AG09319 (cell line): ENCODE measurements at regions not wholly inside any gene's neighbourhood (a gene's known extent, or its start where the extent isn't known, plus 50 kb on each side); places are given as distances from the start of the nearest gene placed in this dataset.

Experiments used
- DNase-seq: peaks from one replicate; pipeline ENCODE4 v3.0.0-alpha.2; 2010; ENCODE audit warnings: low read depth; ENCODE audit errors: extremely low read depth
- TF ChIP-seq, protein P1 (sequence below): IDR thresholded peaks from 2 replicates; pipeline ENCODE4 v1.5.1; 2011; ENCODE audit warnings: low read depth, mild to moderate bottlenecking, inconsistent platforms, low read length, moderate library complexity

DNA sequence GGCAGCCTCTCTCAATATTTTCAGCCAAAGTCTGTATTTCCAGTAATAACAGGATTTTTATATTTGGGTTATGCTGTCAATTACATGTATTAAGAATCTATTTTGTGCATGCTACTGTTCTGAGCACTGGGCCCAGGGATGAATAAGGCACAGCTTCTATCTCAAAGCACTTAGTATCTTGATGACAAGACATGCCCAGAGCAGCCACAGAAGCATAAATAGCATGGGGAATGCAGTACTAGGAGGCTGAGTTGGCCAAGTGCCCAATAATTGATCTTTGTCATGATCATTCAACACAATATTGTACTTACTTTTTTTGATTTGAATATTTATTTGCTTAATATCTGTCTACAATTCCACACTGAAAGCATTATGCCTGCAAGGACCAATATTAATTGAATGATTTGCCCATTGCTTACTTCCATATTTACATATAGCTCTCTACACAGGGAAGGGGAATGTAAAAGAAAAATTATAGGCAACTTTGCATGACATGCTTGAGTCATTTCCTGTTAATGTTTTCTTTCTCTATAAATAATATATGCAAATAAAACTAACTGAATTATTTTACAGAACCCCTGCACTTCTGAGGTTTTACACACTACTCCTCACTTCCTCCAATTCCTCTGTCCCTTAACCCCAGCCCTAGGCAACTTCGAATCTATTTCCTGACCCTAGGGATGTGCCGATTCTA is 298.9 kb upstream of the BMP2 start:
- no peak for DNase-seq
- TF ChIP-seq, protein P1, sequence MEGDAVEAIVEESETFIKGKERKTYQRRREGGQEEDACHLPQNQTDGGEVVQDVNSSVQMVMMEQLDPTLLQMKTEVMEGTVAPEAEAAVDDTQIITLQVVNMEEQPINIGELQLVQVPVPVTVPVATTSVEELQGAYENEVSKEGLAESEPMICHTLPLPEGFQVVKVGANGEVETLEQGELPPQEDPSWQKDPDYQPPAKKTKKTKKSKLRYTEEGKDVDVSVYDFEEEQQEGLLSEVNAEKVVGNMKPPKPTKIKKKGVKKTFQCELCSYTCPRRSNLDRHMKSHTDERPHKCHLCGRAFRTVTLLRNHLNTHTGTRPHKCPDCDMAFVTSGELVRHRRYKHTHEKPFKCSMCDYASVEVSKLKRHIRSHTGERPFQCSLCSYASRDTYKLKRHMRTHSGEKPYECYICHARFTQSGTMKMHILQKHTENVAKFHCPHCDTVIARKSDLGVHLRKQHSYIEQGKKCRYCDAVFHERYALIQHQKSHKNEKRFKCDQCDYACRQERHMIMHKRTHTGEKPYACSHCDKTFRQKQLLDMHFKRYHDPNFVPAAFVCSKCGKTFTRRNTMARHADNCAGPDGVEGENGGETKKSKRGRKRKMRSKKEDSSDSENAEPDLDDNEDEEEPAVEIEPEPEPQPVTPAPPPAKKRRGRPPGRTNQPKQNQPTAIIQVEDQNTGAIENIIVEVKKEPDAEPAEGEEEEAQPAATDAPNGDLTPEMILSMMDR, result no peak

DNA sequence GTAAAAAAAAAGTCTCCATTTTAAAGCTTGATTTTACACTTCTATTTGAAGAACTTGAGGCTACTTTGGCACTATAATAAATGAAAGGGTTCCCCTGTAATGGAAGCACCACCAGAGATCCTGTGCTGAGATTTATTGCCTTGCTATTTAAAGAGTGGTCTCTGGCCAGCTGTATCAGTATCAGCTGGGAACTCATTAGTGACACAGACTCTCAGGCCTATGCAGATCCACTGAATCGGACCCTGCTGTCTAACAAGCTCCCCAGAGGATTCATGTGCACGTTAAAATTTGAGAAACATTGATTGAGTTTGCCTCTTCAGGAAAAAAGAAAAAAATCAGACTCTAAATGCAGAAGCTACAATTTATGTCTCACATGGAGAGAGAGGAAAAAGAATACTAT is 299.9 kb upstream of the BMP2 start:
- no peak for DNase-seq
- TF ChIP-seq, protein P1, result no peak

DNA sequence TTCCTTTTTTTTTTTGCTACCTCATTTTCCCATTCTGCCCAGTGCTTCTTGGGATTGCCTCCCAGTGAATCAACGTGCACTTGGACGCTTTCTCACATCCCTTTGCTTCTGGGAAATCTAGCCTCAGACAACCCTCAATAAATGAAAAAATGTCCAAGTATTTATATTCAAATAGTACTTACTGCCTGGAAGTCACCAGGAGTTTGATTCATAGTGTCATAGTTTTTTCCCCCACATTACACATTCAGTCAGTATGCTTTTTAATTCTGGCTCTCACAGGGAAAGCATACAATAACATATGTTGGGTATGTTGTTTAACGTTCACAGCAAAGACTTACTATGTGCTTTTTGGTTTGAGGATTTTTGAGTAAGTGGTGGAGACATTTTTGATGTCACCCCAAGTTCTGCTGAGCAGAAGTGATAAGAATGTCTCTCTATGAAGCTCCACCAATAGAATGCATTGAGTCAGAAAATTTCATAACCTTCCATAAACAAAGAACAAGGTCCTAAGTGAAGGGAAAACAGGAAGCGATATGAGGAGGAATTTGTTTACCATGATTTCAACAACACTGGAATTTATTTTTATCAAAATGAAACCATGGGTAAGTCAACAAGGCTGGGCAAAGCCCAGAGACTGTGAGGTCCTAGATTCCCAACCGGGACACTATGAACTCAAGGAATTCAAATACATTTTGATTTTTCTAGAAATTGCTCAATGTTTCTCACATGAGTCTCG is 301.2 kb upstream of the BMP2 start:
- DNase-seq, result no peak

DNA sequence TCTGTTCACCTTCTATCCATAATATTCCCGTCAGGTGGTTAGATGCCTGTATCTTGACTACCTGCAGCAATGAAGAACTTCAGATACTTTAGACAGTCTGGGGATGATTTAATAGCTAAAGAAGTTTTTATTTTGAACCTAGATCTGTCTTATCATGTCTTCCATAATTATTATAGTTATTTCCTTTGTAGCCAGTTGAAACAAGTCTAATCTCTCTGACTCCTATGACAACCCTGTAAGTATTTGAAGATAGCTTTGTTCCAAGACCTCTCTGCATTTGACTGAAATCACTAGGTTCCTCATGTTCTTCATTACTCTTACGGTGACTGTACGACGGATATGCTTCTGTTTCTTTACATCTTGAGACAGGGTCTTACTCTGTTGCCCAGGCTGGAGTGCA is 316.6 kb upstream of the BMP2 start:
- TF ChIP-seq, protein P1, result no peak

More for the DNA sequence above, 301.2 kb upstream of the BMP2 start:
- TF ChIP-seq, protein P1, result no peak

DNA sequence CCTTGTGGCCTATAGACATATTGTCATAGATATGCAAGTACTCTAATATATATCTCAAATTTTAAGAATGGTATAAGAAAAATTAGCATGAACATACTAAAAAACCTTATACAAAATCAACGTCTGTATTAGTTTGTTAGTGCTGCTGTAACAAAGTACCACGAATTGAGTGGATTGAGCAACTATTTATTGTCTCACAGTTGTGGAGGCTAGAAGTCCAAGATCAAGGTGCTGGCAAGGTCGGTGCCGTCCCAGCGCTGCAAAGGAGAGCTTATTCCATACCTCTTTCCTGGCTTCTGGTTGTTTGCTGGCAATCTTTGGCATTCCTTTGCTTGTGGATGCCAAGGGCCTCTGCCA is 317.6 kb upstream of the FERMT1 start:
- TF ChIP-seq, protein P1, result no peak
- no peak for DNase-seq

More for the DNA sequence above, 316.6 kb upstream of the BMP2 start:
- DNase-seq, result no peak

DNA sequence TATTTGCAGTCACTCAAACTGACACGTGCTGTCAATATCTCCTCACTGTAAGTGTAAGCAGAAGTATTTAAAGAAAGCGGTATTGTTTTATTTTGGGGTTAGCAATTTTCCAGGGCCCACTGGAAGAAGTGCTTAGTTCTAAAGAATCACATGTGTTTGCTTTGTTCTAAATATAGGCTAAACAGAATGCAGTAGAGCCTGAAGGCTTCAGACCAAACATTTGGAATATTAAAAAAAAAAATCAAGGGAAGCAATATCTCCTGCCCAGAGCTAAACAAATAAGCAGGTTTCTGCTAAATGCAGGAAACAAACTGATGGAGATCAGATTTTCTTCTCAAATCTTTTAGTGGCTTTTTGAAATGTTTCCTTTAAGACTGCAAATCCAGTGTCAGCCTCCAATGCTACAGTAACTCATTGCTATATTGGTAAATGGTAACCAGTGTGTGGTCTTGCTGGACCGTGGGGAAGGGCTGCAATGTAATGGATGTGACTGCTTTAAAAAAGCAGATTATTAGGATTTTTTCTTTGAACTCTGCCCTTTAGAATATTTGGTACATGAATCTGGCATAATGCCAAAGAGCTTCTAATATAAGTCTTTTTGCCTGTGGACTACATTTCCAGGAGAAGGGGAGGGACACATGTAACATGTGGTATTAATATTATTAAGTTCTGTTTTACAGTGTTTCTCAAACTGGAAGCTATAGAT is 317.1 kb upstream of the FERMT1 start:
- no peak for DNase-seq
- TF ChIP-seq, protein P1, result no peak

DNA sequence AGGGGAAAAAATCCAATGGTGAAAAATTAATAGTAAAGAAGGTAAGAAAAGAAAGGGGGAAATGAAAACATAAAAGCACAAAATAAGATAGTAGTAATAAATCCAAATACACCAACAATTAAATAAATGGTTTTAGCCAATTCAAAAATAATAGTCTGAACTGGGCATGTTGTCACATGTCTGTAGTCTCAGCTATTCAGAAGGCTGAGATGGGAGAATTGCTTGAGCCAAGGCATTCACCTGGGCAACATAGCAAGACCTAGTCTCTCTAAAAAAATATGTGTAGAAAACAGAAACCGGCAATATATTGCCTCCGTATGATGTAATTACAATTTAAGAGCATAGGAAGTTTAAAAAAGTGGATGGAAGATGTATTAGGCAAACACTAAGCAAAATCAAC is 311.3 kb upstream of the FERMT1 start:
- TF ChIP-seq, protein P1, result no peak
- no peak for DNase-seq
